GM18858 (cell line): ENCODE measurements at regions not wholly inside any gene's neighbourhood (a gene's known extent, or its start where the extent isn't known, plus 50 kb on each side); places are given as distances from the start of the nearest gene placed in this dataset.
A peak's percentile ranks its signal among the peaks of the same experiment; 100 is the strongest.
"Not testable (repeated sequence)": the region's sequence is repeated elsewhere in the genome, so short reads cannot be mapped to it uniquely, and the experiment has no call there.

Experiments used
- ATAC-seq: cut with Tn5 transposase; IDR thresholded peaks from one replicate; pipeline ENCODE4 v1.9.1; 2021; ENCODE audit not compliant: unreplicated experiment

DNA sequence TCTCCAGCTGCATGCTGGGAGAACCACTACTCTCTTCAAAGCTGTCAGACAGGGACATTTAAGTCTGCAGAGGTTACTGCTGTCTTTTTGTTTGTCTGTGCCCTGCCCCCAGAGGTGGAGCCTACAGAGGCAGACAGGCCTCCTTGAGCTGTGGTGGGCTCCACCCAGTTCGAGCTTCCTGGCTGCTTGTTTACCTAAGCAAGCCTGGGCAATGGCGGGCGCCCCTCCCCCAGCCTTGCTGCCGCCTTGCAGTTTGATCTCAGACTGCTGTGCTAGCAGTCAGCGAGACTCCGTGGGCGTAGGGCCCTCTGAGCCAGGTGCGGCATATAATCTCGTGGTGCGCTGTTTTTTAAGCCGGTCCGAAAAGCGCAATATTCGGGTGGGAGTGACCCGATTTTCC is 215.0 kb downstream of the STIM2 start:
- ATAC-seq: not testable (repeated sequence)

DNA sequence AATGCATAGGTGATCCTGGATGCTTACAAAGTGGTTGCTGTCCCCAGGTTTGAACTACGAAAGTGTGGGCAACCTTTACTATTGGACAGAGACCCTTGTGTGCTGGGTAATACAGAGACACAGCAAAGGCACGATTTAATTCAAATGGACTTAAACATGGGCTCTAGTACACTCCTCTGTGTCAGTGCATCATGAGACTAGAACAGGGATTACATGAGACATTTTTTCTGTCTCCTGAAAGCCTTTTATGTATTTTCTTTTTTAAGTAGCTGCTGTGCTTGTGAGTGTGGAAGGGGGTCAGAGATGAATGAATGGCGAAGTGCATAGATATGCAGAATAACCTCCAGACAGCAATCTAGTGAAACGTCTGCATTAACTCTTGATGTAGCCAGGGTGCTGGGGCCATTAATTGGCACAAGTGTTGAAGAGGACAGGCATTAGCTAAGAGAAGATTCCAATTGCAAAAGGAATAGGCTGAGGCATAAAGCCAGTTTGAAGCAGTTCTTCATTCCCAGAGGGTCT is 218.4 kb downstream of the STIM2 start:
- ATAC-seq: no peak

DNA sequence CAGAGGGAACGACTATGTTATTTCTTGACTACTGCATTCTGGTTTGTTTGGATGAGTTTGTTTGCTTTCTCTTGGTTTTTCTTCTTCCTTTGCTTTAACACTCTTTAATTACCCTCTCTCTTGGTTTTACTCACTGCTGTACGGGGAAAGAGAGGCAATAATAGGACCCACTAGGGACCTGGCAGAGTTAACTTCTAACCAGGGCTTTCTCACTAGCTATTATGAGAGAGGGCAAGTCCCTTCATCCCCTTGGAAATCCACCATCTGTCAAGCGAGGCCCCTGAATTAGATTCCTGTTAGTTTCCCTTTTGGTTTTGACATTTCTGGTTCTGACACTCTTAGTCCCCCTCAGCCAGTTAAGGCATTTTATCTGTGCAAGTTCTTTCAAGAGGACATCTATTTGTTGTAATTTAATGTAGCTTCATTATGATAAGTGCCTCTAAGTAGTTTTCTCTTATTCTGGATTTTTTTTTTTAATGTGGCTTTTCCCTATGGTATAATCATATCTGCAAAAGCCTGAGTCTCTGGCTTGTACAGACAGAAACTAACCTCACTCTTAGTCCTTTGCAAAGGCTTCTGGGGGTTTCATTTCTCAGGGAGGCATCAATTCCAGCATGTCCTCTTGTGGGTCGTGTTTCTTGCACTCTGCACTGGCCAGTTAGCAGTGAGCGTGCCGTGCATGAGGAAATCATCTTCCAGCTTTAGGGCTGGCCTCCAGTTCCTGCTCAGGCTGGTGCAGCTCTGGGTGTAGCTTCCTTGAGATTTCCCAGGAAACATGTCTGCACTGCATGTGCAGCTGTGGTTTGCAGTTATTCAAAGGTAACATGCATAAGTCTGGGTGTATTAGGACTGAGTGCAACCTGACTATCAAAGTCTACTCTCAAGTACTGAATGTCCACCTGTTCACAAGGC is 221.3 kb downstream of the STIM2 start:
- ATAC-seq: peak; percentile 77

DNA sequence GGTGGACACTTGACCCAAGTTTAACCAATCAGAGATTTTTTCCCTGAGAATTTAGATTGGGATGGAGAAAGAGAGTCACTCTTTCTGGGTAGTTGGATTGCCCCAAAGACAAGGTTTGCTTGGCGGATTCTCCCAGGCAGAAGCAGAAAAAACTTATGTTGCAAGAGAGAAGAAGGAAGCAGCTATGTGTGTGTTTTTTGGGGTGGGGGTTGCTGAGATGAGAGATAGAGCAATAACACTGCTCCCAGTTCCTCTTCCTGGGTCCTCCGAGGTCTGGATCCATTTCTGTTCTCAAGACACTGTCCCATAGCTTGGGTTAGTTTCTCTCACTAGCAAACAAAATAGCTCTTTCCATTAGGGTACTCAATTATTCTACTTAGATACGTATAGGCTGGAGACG is 222.1 kb downstream of the STIM2 start:
- no peak for ATAC-seq

DNA sequence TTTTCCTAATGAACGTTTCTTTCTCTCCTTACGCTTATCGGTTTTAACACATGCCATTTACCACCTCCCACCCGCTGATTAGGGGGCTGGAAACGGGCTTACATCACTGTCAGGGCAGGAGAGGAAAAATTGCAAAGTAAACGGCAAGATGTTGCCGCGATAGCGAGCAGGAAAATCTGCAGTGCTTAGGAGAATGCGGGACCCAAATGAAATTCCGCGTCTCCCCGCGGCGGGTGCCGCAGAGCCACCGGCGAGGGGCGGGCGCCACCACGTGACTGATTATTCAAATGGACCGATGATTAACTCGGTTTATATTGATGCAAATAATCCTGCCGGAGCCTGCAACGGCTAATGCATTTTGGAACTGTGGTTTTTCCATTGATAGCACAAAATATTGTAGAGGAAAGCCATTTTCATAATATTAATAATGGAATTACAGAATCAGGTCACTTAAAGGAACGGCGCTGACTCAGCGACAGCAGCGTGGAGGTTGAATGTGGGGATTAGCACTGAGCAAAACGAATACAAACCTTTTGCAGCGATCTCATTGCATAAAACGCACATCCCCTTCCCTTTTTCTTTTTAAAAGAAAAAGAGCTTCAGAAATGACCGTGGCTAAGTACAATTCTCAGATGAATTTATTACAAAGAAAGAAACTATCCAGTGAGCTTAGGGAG is 224.2 kb downstream of the STIM2 start:
- no peak for ATAC-seq

DNA sequence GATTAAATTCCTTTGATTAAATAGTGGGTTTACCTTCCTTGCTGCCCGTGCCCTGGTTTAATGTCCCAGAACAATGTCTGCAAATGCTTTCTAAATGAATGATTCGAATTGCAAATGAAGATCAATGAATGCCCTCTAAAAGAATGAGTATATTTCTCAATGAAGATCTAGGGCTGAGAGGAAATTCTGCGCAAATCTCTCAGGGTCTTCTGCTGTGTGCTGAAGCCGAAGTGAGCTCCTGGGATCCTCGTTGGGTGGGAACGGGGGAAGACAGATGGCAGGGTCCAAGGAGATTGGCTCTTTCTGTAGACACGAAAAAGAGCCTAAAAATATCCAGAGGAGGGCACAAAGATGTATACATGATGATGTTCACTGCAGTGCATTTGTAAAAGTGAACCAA is 224.8 kb downstream of the STIM2 start:
- no peak for ATAC-seq

DNA sequence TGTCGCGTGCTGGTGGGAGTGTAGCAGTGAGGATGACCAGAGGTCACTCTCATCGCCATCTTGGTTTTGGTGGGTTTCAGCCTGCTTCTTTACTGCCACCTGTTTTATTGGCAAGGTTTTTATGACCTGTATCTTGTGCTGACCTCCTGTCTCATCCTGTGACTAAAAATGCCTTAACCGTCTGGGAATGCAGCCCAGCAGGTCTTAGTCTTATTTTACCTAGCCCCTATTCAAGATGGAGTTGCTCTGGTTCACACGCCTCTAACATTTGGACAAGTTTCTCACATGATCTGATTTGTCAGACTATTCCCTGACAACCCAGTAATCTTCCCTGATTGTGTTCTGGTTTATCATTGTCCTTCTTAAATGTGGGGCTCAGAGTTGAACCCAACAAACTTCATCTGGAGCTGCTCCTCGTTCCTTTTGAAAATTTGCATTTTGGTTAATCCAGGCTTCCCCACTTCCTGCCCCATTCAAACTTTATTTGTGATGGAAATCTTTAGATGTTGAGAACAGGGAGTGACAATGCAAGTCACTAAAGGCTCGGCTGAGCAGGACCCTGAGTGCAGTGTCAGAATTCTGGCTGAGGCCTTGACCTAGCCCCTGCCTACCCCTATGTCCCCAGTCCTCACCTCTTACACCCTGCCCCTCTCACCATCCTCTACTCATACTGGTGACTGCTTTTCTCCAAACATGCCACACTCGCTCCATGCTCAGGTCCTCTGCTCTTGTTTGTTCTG is 226.8 kb downstream of the STIM2 start:
- ATAC-seq: no peak

DNA sequence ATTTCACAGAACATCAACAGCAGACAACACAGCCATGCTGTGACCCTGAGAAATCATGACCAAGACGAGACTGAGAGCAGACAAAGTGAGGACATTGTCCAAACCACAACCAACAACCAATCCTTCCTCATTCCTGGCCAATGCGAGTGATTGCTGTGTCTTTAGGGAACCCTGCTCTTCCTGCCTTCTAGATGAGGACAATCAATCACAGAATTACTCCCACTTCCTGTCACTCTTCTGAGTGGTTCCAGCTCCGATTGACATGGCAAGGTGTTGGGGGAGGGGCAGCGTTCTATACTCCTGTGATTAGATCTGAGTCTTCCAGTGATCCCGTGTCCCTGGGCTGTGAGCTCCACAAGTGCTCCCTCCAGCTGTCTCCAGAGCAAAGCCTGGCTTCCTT is 227.8 kb downstream of the STIM2 start:
- no peak for ATAC-seq

DNA sequence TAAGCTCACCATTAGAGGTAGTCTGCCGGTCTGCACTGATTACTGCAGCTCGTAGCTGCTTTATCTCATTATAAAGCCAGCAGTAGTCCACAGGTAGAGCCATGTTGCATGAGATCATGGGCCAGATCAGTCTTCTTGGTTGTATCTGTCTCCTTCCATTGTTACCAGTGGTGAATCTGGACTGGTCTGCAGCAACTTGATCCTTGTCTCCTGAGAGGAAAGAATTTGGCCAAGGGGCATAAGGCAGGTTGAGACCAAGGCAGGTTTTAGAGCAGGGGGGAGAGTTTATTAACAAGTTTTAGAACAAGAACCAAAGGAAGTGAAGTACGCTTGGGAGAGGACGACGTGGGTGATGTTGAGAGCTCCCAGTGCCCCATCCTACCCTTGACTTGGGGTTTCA is 228.5 kb downstream of the STIM2 start:
- ATAC-seq: no peak

DNA sequence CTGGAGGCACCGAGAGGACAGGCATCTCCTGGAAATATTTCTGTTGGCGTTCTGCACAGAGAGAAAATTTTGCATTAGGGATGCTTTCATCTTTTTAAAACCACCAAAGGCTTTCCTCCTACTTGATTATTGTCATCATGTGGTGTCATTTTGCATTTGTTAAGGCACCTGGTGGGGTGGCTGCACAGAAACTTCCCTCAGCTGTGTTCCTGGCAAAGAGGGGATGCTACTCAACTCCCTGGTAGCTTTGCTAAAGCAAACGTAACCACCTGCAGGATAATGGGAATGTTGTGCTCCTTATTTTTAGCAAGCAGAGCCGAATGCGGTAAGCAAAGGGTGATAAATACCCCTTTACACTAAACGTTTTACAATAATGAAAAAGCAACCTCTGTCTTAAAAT is 229.8 kb downstream of the STIM2 start:
- no peak for ATAC-seq

DNA sequence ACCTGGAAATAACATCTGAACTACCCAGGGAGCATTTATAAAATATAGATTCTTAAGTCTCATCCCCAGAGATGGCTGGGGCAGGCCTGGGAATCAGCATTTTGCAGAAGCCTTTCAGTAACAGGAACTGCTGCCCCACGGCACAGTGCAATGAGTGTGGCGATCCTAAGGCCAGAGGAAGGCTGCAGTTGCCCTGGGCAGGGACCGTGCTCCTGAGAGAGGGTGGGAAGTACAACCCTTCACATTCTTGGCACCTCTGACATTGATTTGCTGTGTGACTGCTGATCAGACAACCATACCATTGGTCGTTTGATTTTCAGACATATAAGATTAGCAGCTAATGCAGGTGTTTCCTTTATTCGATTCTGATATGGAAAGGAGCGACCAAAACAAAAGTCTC is 233.6 kb downstream of the STIM2 start:
- ATAC-seq: no peak

DNA sequence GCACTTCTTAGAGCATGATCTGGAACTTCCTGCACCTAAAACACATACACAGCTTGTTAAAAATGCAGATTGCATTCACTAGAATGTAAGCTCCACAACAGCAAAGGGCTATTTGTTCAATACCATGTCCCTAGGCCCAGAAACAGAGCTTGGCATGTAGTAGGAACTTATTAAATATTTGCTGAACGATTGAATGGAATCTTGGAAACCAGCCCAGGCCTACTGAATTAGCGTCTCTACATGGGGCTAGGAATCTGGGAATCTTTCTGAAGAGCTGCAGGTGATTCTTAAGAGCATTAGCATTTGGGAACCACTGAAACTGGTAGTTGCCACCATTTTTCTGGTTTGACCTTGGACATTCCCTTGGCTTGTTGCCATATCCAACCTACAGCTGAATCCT is 234.1 kb downstream of the STIM2 start:
- no peak for ATAC-seq

DNA sequence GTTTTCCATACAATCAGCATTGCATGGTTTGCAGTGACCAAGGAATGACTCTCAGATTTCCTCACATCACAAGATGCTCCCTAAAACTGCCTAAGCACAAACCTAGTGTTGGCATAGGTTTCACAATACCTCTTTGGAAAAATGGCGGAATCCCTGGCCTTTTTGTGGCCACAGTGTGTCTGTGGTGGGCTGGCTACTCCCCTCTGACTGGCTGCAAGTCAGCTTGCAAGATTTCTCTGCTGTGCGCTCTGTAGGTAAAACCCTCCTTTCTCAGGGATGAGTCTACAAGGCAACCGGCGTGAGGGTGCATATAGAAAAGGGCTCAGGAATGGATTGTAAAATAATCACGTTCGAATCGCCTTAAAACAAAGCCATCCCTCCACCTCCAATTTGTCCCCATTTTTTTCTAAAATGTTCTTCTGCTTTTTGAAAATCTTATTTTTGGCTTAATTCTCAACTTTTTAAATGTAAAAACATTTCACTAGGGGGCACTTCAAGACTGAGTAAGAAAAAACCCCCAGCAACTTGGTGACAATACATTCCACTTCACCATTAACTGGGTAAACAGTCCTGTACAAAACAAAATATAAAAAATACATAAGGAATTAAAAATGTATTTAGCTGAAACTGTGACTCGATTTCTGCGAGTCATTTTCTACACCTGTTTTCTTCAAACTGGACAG is 235.6 kb downstream of the STIM2 start:
- no peak for ATAC-seq

DNA sequence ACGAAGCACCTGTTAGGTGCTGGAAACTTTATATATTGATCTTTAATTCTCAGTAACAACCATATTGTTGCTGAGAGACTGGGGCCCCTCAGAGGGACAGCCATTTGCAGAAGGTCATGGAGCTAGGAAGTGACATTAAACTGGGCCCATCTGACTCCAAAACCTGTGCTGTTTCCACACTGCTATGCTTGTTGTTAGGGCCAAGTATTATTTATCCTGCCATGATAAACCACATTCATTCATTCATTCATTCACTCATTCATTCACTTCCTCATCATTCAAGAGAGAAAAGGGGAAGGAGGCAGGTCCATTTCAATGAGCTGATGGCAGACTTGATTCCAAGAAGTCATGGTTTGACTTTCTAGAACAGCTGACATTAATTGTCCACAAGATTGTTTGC is 237.4 kb downstream of the STIM2 start:
- no peak for ATAC-seq

DNA sequence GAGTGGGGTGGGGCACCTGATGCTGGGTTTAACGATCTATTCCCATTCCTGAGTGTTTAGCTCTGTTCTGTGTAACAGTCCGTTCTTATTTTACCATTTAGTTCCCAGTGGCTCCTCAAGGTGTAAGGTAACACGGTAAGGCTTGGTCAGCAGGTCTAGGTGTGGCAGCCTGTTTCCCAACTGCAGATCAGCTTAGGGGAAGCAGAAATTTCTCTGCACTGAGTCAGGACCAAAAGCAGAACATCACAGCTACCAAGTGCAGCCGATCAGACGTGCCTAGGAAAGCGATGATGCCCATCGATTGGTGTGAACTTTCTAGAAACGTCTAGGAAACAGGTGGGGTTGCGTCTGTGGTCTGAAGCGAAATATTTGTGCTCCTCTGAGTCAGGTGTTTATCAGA is 240.1 kb downstream of the STIM2 start:
- ATAC-seq: no peak

DNA sequence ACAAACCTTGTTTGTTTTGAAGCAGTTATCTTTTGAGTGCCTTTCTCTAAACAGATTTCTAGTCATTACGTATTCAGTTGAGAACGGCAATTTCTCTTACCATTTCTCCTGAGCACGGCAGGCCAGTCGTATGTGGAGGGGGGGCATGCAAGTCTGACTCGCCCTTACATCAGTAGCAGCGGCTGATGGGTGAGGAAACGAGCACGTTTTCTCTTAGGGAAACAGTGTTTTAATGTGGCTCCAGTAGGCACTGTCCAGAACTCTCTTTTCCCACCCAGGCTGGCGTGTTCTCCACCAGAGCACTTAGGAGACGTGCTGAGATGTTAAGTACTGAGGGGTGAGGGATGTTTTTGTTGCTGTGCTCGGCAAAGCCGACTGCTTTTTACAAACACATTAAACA is 240.5 kb downstream of the STIM2 start:
- no peak for ATAC-seq

DNA sequence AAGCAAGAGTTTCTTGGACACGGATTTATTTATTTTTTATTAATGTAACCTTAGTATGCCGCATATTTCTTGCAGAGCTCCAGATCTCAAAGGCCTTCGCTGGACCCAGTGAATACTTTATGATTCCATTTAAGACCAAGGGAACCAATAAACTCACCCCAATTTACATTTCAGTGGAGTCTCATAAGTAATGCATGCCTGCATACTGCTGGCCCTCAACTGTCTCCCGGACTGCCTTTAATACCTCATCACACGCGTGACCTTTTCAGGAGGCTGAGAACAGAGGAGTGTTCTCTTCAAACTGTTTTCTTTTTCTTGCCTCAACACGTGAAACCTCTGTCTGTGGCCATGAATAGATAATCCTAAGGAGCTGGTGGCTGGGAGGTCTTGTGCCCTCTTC is 240.9 kb downstream of the STIM2 start:
- no peak for ATAC-seq

DNA sequence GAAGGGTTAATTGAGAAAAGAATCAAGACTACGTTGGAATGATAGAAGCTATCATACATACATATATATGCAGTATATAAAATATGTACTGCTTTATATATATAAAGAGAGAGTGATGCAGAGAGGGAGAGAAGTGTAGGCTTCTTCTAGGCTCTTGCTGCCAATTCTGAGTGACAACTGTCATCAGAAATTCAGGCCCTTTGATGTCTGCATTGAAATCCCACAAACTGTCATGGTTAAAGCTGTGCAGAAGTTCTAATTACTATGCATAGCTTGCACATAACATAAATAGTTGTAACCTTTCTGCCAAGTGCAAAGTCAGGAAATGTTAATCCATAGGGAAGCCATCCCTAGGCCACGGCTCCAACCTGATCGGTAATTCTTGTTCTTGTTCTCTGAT is 251.0 kb downstream of the STIM2 start:
- ATAC-seq: no peak

DNA sequence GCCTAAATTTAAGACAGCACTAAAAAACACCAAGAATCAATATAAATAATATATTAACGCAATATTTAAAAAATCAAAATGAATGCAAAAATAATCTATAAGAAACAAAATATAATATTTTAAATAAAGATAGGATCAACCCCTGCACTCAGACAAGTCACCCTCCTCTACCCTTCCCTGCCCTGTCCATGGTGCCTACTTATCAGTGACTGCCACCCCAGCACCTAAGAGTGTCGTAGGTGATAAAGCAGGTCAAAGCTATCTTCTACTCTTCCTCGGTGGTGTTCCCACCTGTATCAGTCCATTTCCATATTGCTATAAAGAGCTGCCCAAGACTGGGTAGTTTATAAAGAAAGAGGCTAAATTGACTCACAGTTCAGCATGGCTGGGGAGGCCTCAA is 251.9 kb downstream of the STIM2 start:
- ATAC-seq: no peak

DNA sequence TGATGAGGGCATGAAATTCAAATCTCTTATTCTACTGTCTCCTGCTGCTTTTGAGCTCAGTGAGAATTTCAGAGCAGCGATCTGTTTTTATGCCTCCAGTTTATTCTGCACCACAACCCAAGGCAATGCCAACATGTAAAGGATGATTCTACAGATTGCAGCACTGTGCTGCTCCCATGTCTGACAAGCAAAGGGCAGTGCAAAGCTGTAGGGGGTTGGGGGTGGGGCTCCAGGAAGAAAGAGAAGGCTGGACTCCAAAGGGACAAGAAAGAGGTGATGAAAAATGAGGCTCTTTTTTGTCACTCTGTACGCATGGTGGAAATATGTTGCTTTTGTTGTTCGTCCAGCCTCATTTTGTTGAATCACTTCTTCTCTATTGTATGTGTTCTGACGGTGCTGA is 254.6 kb downstream of the STIM2 start:
- ATAC-seq: no peak

DNA sequence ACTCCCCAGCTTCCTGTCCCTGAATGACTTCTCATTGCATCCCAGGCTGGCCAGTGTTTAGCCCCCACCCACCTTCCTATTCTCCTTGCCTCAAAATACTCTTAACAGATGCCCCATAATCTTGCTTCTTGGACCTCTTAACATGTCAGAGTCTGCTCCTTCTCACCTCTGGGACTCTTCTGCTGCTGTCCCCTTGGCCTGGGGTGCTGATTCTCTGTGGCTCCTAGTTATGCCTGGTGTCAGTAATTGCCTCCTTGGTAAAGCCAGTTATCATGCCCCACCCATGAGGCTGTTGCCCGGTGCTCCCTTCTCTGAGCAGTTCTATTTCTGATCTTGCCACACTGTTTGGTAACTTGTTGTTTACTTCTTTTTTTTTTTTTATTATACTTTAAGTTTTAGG is 256.8 kb downstream of the STIM2 start:
- ATAC-seq: no peak
